ENCODE measurements at regions not wholly inside any gene's neighbourhood (a gene's known extent, or its start where the extent isn't known, plus 50 kb on each side); places are given as distances from the start of the nearest gene placed in this dataset.
"Not testable (repeated sequence)": the region's sequence is repeated elsewhere in the genome, so short reads cannot be mapped to it uniquely, and the experiment has no call there.

GRCh38 chr11:114805431-114805830 lies 127.1 kb downstream of the NXPE2 start:
- DNase-seq (ENCODE audit: low read depth in 2 of 2), result not testable (repeated sequence)

- DNase-seq (ENCODE audit: low read depth in 2 of 2), result no peak
Measured at GRCh38 chr11:114811971-114812370, 133.6 kb downstream of the NXPE2 start.

GRCh38 chr11:114812733-114813132 lies 134.4 kb downstream of the NXPE2 start:
- no peak for DNase-seq (ENCODE audit: low read depth in 2 of 2)

GRCh38 chr11:114813189-114813718 lies 134.9 kb downstream of the NXPE2 start:
- DNase-seq (ENCODE audit: low read depth in 2 of 2), result no peak

DNA sequence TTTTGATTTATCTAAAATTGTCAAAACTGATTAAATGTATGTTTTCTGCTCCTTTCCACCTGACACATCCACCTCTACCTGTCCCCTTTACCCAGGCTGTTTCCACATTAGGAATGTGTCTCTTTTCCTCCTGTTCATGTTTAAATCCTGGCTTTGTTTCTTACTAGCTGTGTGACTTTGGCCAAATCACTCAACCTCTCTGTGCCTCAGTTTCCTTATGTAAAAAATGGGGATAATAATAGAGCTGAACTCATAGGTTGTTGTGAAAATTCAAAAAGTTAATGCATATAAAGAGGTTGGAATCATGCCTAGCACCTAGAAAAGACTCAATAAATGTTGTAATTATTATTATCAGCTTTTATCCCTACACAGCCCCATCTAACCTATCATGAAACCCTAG lies 136.8 kb downstream of the NXPE2 start:
- no peak for DNase-seq (ENCODE audit: low read depth in 2 of 2)

- DNase-seq (ENCODE audit: low read depth in 2 of 2), result no peak
Measured at GRCh38 chr11:114815761-114816160, 137.4 kb downstream of the NXPE2 start.

- no peak for DNase-seq (ENCODE audit: low read depth in 2 of 2)
Measured at GRCh38 chr11:114816791-114817190, 138.5 kb downstream of the NXPE2 start.

GRCh38 chr11:114818382-114818781 lies 140.1 kb downstream of the NXPE2 start:
- no peak for DNase-seq (ENCODE audit: low read depth in 2 of 2)

DNA sequence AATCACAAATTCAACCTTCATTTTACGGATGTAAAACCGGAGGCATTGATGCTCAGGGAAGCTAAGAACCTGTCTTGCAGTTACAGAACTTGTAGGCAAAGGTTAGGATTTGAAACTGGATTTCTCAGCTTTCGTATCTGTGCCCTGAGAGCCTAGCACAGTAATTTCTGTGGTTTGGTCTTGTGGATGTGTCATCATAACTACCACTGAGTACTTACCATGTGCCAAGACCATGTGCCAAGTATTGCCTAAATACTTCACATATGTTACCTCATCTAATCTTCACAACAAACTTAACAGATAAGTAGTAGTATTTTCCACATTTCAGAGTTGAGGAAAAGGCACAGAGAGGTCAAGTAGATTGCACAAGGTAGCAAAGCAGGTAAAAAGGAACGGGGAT lies 140.7 kb downstream of the NXPE2 start:
- DNase-seq (ENCODE audit: low read depth in 2 of 2), result no peak

- DNase-seq (ENCODE audit: low read depth in 2 of 2), result no peak
Measured at GRCh38 chr11:114820621-114821020, 142.3 kb downstream of the NXPE2 start.

DNA sequence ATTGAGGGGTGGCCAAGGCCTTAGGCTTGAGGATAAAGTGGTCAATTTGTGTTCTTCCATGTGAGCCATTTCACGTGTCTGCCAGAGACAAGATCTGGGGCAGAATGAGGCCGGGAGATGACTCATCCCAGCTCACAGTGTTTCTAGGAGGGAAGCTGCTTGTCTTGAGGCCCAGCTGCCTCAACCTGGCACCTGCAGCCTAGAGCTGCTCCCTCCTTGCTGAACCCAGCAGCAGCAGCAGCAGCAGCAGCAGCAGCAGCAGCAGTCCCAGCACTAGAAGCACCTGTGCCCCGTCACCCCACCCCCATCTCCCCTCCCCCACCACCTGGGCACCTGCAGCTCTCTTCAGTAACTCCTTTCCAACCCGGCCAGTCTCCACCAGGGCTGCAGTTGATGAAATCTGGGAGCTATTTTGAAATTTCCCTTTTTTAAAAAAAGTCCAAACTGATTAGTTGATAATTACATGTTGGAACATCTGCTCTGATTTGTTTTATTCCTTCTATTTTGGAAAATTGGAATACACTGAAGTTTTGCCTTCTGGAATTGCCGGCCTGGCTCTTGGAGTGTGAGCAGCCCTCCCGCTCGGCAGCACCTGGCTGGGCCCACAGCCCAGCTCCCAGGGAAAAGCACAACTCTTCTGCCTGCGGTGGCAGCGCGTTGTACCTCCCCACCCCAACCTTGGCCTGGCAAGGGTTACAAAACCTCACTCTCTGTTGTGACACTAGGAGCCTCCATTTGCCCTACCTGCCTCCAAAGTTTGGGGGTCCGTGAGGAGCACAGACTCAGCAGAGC lies 143.5 kb downstream of the NXPE2 start:
- DNase-seq (ENCODE audit: low read depth in 2 of 2), result no peak

DNA sequence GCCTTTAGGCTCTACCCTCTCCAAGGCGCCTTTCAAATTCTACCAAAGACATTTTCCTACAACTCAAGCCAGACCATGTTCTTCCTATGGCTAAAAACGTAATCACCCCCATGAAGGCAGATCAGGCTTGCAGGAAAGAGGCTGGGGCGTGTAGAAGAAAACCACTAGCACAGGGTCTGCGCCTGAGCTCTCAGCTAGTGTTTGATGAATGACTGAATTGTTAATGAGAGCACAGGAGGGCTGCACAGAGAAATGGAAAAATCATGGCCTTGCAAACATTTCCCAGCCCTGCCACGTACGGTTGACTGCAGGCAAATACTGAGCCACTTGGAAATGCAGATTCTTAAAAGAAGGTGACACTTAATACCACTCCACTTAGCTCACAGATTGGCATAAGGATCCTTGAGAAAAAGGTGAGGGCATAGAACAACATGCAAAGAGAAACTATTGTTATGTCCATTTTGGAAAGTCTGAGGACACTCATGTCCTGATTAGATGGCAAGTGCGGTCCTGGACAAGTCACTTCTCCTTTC lies 148.6 kb downstream of the NXPE2 start:
- DNase-seq (ENCODE audit: low read depth in 2 of 2), result no peak

DNA sequence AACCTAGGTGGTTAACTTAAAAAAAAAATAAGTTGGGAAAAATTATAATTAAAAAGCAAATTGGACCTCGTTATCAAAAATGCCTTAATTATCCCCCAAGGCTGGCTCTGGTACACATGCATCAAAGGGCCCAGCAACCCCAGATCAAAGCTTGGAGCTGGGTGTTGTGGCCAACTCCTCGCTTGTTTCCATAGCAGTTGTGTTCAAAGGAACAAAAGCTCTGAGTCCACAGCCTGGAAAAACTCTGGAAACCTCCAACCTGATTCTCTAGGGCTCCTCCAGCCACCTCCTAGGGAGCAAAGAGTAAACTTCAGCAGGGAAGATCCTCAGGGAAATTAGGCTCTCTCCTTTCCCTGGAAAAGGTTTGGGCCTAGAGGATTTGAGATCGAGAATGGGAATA lies 149.4 kb downstream of the NXPE2 start:
- DNase-seq (ENCODE audit: low read depth in 2 of 2), result no peak

DNA sequence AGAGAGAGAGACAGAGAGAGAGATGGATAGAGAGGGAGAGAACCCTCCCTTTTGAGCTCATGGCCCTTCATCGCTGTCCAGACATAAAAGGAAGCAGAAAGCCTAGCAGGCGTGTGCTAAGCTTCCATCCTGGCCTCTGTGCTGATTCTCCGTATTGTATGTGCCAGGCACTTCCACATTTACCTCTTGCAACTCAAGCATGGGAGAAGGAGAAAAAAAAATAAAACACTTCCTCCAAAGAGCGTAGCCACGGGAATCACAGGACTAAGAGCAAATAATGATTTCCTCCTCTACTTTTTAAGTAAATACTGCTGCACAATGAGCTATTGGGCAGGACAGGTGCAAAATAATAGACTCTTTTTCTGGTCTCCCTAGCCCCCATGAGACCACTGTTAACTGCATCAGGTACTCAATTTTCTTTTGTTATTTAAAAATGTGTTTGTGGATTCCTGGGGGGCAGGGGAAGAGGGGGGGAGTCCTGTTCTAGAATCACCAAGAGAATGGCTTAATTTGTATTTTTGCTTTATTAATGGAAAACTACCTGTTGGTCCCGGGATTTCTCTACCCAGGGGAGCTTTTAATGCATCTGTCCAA lies 154.3 kb downstream of the NXPE2 start:
- no peak for DNase-seq (ENCODE audit: low read depth in 2 of 2)

GRCh38 chr11:114836161-114836560 lies 157.8 kb downstream of the NXPE2 start:
- no peak for DNase-seq (ENCODE audit: low read depth in 2 of 2)

- DNase-seq (ENCODE audit: low read depth in 2 of 2), result no peak
Measured at GRCh38 chr11:114844896-114845295, 166.6 kb downstream of the NXPE2 start.

GRCh38 chr11:114845766-114846415 lies 167.6 kb downstream of the NXPE2 start:
- DNase-seq (ENCODE audit: low read depth in 2 of 2), result no peak

- no peak for DNase-seq (ENCODE audit: low read depth in 2 of 2)
Measured at GRCh38 chr11:114846416-114846791, 168.1 kb downstream of the NXPE2 start.

GRCh38 chr11:114847306-114847975 lies 169.1 kb downstream of the NXPE2 start:
- DNase-seq (ENCODE audit: low read depth in 2 of 2), result no peak

- DNase-seq (ENCODE audit: low read depth in 2 of 2), result no peak
Measured at GRCh38 chr11:114848027-114848426, 169.7 kb downstream of the NXPE2 start.

GRCh38 chr11:114857281-114857680 lies 179.0 kb downstream of the NXPE2 start:
- DNase-seq (ENCODE audit: low read depth in 2 of 2), result no peak

GRCh38 chr11:114864896-114865295 lies 186.6 kb downstream of the NXPE2 start:
- no peak for DNase-seq (ENCODE audit: low read depth in 2 of 2)

All from activated CD4-positive, alpha-beta T cell treated with anti-CD3 and anti-CD28 coated beads for 24 hours (primary cell).